GM23248 (cell line): ENCODE measurements at regions not wholly inside any gene's neighbourhood (a gene's known extent, or its start where the extent isn't known, plus 50 kb on each side); places are given as distances from the start of the nearest gene placed in this dataset.

ENCODE experiments used
- DNase-seq: peaks from one replicate; pipeline ENCODE4 v3.0.0-alpha.2; 2015
- H2AFZ ChIP-seq: fragments of 200-600 bp; sonication (generic); 2 replicates; pipeline ENCODE4 v1.6.1; 2016; ENCODE audit warnings: antibody characterized with exemption
- H3F3A ChIP-seq: fragments of 200-600 bp; sonication (generic); 2 replicates; pipeline ENCODE4 v1.6.1; 2016; ENCODE audit warnings: mild to moderate bottlenecking, antibody characterized with exemption, mixed run types; ENCODE audit not compliant: insufficient read depth
- H3K27ac ChIP-seq: fragments of 200-600 bp; sonication (generic); 2 replicates; pipeline ENCODE4 v1.5.1; 2016; ENCODE audit warnings: mild to moderate bottlenecking
- H3K27me3 ChIP-seq: fragments of 200-600 bp; sonication (generic); replicated peaks from 2 replicates; pipeline ENCODE4 v1.6.1; 2016; ENCODE audit warnings: mild to moderate bottlenecking; ENCODE audit not compliant: insufficient read depth
- H3K36me3 ChIP-seq: fragments of 200-600 bp; sonication (generic); 2 replicates; pipeline ENCODE4 v1.6.1; 2016; ENCODE audit warnings: low read depth, mild to moderate bottlenecking
- H3K4me1 ChIP-seq: fragments of 200-600 bp; sonication (generic); 2 replicates; pipeline ENCODE4 v1.6.1; 2016; ENCODE audit warnings: mild to moderate bottlenecking; ENCODE audit not compliant: insufficient read depth
- H3K4me2 ChIP-seq: fragments of 200-600 bp; sonication (generic); one replicate; pipeline ENCODE4 v1.6.1; 2016; ENCODE audit warnings: mild to moderate bottlenecking; ENCODE audit not compliant: unreplicated experiment
- H3K4me3 ChIP-seq: fragments of 200-600 bp; sonication (generic); 2 replicates; pipeline ENCODE4 v1.5.1; 2016; ENCODE audit warnings: mild to moderate bottlenecking
- H3K79me2 ChIP-seq: fragments of 200-600 bp; sonication (generic); 2 replicates; pipeline ENCODE4 v1.6.1; 2016; ENCODE audit warnings: mild to moderate bottlenecking; ENCODE audit not compliant: insufficient read depth
- H3K9ac ChIP-seq: fragments of 200-600 bp; sonication (generic); 2 replicates; pipeline ENCODE4 v1.6.1; 2016; ENCODE audit warnings: mild to moderate bottlenecking
- H3K9me2 ChIP-seq: fragments of 200-600 bp; sonication (generic); 2 replicates; pipeline ENCODE4 v1.6.1; 2016; ENCODE audit warnings: mixed run types, mild to moderate bottlenecking, moderate library complexity; ENCODE audit not compliant: insufficient read depth
- H3K9me3 ChIP-seq: fragments of 200-600 bp; sonication (generic); one replicate; pipeline ENCODE4 v1.6.1; 2017; ENCODE audit warnings: low read depth
- H4K20me1 ChIP-seq: fragments of 200-600 bp; sonication (generic); 2 replicates; pipeline ENCODE4 v1.6.0; 2016; ENCODE audit not compliant: insufficient read depth
- EZH2 ChIP-seq: fragments of 200-600 bp; sonication (generic); IDR thresholded peaks from 2 replicates; pipeline ENCODE4 v1.6.1; 2018; ENCODE audit warnings: antibody characterized with exemption, mild to moderate bottlenecking; ENCODE audit not compliant: insufficient read depth, poor library complexity, severe bottlenecking
- EZH2phosphoT487 ChIP-seq: fragments of 200-600 bp; sonication (generic); IDR thresholded peaks from 2 replicates; pipeline ENCODE4 v1.6.1; 2018; ENCODE audit warnings: antibody characterized with exemption, moderate library complexity, mild to moderate bottlenecking, low read depth; ENCODE audit not compliant: insufficient read depth
- WGBS, 2 experiments: methylation state at CpG; one replicate each; pipeline ENCODE4 v1.1.6; 2015 to 2017; ENCODE audit warnings: low lambda C conversion rate in 2 of 2, low coverage in 1 of 2; ENCODE audit errors: missing lambda C conversion rate in 2 of 2; 5-methylcytosine and 5-hydroxymethylcytosine counted together
- in situ Hi-C: fragments of 300-500 bp; cut with MboI; formaldehyde crosslinking; loops from 2 replicates; pipeline ENCODE4 v1.15.0; 2020

DNA sequence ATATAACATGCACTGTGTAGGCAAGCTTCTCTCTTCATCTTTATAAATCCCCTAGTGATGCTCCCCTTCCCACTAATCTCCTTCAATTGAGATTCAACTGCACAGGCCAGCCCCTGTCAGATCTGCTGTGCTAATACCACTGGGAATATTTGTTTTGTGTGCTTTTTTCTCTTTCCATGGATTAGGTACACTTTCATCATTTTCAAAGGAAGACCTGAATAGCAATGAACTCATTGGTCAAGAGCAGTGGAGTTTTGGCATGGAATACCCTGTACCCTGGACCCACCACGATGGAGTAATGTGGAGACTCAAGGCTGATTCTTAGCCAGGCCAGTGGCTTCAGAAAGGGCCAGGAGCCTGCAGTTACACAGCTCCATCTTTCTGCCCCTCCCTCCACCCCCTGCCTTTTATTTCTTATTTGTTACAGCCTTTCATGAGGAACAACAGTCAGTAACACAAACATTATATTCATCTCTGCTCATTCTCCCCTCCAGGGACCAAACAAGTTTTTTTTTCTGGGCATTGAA, 75.4 kb upstream of the KCNG1 start:
- TF ChIP-seq EZH2phosphoT487 (no peak), EZH2 (no peak)
- Histone ChIP-seq H3K4me1 (no peaks in the 10 kb centered on the region), H3F3A (no peaks in the 10 kb centered on the region), H2AFZ (no peak overlapping the region), H3K27me3 (peaks cover 50% of the 10 kb centered on the region), H3K9me2 (no peaks in the 10 kb centered on the region), H3K9ac (no peak overlapping the region), H3K4me2 (no peak overlapping the region), H3K79me2 (no peaks in the 10 kb centered on the region), H3K36me3 (no peaks in the 10 kb centered on the region), H3K27ac (no peak overlapping the region), H3K4me3 (no peak overlapping the region), H4K20me1 (no peaks in the 10 kb centered on the region), H3K9me3 (no peaks in the 10 kb centered on the region)
- in situ Hi-C loops = no loop called here
- 0% methylated on average over 1 of the region's 1 CpG for WGBS, 2 experiments
- DNase-seq = no peak

- Histone ChIP-seq H3K4me1 (no peaks in the 10 kb centered on the region), H4K20me1 (no peaks in the 10 kb centered on the region), H3K36me3 (no peaks in the 10 kb centered on the region), H3K9ac (no peak overlapping the region), H2AFZ (no peak overlapping the region), H3F3A (no peaks in the 10 kb centered on the region), H3K27me3 (peaks cover 57% of the 10 kb centered on the region), H3K9me2 (no peaks in the 10 kb centered on the region), H3K27ac (no peak overlapping the region), H3K4me3 (no peak overlapping the region), H3K79me2 (no peaks in the 10 kb centered on the region), H3K9me3 (no peaks in the 10 kb centered on the region), H3K4me2 (no peak overlapping the region)
- TF ChIP-seq EZH2phosphoT487 = no peak
- TF ChIP-seq EZH2 = no peak
- WGBS, 2 experiments = 66% methylated on average over 8 of the region's 8 CpGs
- in situ Hi-C loops = no loop called here
- DNase-seq = no peak
Observed at GRCh38 chr20:51097351-51098120, 74.6 kb upstream of the KCNG1 start.

GRCh38 chr20:51096582-51097267, 73.8 kb upstream of the KCNG1 start:
- no peaks in the 10 kb centered on the region for H3K9me2 ChIP-seq
- no peak overlapping the region for H2AFZ ChIP-seq
- H3K36me3 ChIP-seq = no peaks in the 10 kb centered on the region
- no peaks in the 10 kb centered on the region for H3K9me3 ChIP-seq
- H3K4me3 ChIP-seq = no peak overlapping the region
- H3K79me2 ChIP-seq = no peaks in the 10 kb centered on the region
- no peaks in the 10 kb centered on the region for H4K20me1 ChIP-seq
- no peak overlapping the region for H3K9ac ChIP-seq
- in situ Hi-C loops = no loop called here
- peaks cover 65% of the 10 kb centered on the region for H3K27me3 ChIP-seq
- no peak for TF ChIP-seq EZH2phosphoT487
- no peak for TF ChIP-seq EZH2
- no peak for DNase-seq
- H3K4me1 ChIP-seq = peaks cover 3% of the 10 kb centered on the region; the same call in 1 of the 2 replicates
- 66 to 67% methylated on average over 13 of the region's 13 CpGs for WGBS, 2 experiments
- H3K4me2 ChIP-seq = no peak overlapping the region
- H3K27ac ChIP-seq = no peak overlapping the region
- no peaks in the 10 kb centered on the region for H3F3A ChIP-seq

GRCh38 chr20:51095633-51096521, 73.0 kb upstream of the KCNG1 start:
- DNase-seq = no peak
- Histone ChIP-seq H3K4me3 (no peak overlapping the region), H3K9me3 (no peaks in the 10 kb centered on the region), H3K4me1 (peaks cover 6% of the 10 kb centered on the region; the same call in 1 of the 2 replicates), H3K79me2 (no peaks in the 10 kb centered on the region), H3K27me3 (peaks cover 70% of the 10 kb centered on the region), H4K20me1 (no peaks in the 10 kb centered on the region), H3K9ac (no peak overlapping the region), H3K9me2 (no peaks in the 10 kb centered on the region), H2AFZ (no peak overlapping the region), H3K4me2 (no peak overlapping the region), H3F3A (no peaks in the 10 kb centered on the region), H3K36me3 (no peaks in the 10 kb centered on the region), H3K27ac (no peak overlapping the region)
- no peak for TF ChIP-seq EZH2phosphoT487
- TF ChIP-seq EZH2 = no peak
- in situ Hi-C loops = no loop called here
- 52 to 55% methylated on average over 7 of the region's 7 CpGs for WGBS, 2 experiments
